ENCODE measurements at regions not wholly inside any gene's neighbourhood (a gene's known extent, or its start where the extent isn't known, plus 50 kb on each side); places are given as distances from the start of the nearest gene placed in this dataset.

DNA sequence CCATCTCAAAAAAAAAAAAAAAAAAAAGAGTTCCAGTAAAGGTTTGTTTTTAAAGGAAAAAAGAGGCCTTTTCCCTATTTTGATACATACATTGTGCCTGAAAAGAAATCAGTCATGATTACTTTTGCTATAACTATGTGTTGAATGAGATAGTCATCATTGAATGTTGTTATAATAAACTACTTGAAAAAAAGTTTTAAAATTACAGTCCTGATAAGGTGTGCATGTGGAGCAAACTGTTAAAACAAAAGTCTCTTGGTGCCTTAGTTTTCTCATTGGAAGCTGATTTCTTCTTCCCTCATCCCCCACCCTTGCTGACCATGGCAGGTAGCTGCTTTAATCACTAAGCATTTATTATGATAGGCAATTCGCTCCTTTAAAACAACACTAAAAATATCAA lies 172.3 kb upstream of the TBCA start:
- no peaks in the 10 kb centered on the region for H3K9me3 Mint-ChIP-seq
- H3K4me3 Mint-ChIP-seq = no peak overlapping the region
- no peak for DNase-seq (ENCODE audit: low spot score)
- intact Hi-C loops (cut with micrococcal nuclease) = no loop called here
- peaks cover 5% of the 10 kb centered on the region for H3K27me3 Mint-ChIP-seq (ENCODE audit: insufficient read depth)
- H3K4me1 Mint-ChIP-seq (ENCODE audit: low read depth) = no peaks in the 10 kb centered on the region
- H3K36me3 Mint-ChIP-seq (ENCODE audit: low read depth) = no peaks in the 10 kb centered on the region
- no peak overlapping the region for H3K27ac Mint-ChIP-seq

DNA sequence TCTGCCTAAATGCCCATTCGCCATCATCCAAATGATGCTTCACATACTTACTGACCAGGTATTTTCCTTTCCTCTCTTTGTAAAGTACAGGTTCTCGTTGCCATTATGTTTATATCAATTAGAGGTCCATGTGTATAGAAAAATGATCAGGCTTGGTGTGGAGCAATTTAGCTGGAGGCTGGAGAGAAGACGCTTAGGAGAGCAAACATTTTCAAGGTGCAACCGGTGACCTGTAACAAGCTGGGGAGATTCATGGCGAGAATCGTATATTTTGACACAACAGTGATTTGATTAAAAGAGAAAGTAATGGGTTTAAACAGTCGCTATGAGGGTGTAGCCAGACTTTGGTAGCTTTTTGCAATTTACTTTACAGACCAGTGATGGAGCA lies 170.9 kb upstream of the TBCA start:
- H3K27me3 Mint-ChIP-seq (ENCODE audit: insufficient read depth) = peaks cover 4% of the 10 kb centered on the region
- H3K4me3 Mint-ChIP-seq = no peak overlapping the region
- DNase-seq (ENCODE audit: low spot score) = no peak
- H3K27ac Mint-ChIP-seq = no peak overlapping the region
- H3K36me3 Mint-ChIP-seq (ENCODE audit: low read depth) = no peaks in the 10 kb centered on the region
- H3K9me3 Mint-ChIP-seq = no peaks in the 10 kb centered on the region
- no peaks in the 10 kb centered on the region for H3K4me1 Mint-ChIP-seq (ENCODE audit: low read depth)
- intact Hi-C loops (cut with micrococcal nuclease) = no loop called here

DNA sequence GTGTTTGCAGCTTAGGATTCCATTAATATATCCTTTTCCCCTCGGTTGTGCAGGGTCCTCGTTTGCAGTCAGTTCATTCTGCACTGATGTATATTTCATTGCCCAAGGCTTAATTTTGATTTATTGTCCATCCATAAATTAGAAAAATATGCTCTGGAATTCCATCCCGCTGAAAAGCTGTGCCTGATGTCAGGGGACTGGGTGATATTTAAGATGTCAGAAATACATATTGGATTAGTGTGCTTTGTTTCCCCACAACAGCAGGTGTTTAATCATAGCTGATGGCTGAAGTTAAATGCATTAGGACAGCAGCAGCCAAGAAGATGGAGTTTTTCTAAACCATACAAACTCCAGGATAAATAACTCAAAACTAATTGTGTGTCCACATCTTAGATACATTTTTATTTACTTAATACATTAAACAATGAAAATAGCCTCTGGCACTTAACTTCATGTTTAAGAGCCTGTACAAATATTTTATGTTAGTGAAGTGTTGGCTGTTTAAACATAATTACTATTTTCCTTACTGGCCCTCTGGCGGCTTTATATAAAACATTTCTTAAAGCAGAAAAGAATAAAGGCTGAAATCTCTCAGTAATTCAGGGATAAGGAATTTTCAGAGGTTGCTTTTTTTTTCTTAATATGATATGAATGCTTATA lies 170.4 kb upstream of the TBCA start:
- no peak for DNase-seq (ENCODE audit: low spot score)
- Mint-ChIP-seq H3K27ac (no peak overlapping the region), H3K4me1 (ENCODE audit: low read depth) (no peaks in the 10 kb centered on the region), H3K9me3 (no peaks in the 10 kb centered on the region), H3K4me3 (no peak overlapping the region), H3K27me3 (ENCODE audit: insufficient read depth) (peaks cover 9% of the 10 kb centered on the region), H3K36me3 (ENCODE audit: low read depth) (no peaks in the 10 kb centered on the region)
- intact Hi-C loops (cut with micrococcal nuclease) = no loop called here

DNA sequence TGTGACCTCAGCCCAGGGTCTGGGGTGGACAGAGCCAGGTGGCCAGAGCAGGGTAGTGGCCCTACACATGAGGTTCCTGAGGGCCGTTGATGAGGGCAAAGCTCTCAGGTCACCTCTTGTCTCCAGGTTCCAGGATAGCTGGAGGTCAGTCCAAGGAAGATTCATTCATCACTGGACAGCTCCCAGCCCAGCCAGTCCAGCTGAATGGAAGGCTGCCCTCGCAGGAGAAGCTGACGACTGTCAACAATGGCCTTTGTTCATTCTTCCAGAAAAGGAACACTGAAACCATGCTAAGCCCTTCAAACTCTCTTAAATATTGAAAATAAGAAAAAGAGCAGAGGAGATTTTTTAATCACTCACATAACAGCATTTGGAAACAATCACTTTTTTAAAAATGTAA lies 169.7 kb upstream of the TBCA start:
- Mint-ChIP-seq H3K27ac (no peak overlapping the region), H3K36me3 (ENCODE audit: low read depth) (no peaks in the 10 kb centered on the region)

DNA sequence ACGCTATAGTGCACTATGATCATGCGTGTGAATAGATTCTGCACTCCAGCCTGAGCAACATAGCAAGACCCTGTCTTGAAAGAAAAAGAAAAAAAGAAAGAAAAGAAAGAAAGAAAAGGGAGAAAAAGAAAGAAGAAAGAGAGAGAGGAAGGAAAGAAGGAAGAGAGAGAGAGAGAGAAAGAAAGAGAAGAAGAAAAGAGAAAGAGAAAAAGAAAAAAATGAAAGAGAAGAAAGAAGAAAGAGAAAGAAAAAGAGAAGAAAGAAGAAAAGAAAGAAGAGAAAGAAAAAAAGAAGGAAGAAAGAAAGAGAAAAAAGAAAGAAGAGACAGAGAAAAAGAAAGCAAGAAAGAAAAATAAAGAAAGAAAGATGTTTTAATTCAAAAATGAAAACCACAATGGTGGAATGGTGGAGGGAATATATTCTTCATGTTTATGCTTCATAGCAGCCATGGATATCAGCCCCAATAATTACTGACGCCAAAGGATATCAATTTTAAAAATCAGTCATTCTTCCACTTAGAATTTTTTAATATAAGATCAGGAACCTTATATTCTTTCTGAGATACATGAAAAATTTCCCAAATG lies 168.7 kb upstream of the TBCA start:
- peaks cover 9% of the 10 kb centered on the region for H3K9me3 Mint-ChIP-seq
- H3K27me3 Mint-ChIP-seq (ENCODE audit: insufficient read depth) = peaks cover 11% of the 10 kb centered on the region
- peaks cover 1% of the 10 kb centered on the region for H3K36me3 Mint-ChIP-seq (ENCODE audit: low read depth)
- no peaks in the 10 kb centered on the region for H3K4me1 Mint-ChIP-seq (ENCODE audit: low read depth)
- H3K27ac Mint-ChIP-seq = no peak overlapping the region
- intact Hi-C loops (cut with micrococcal nuclease) = no loop called here
- DNase-seq (ENCODE audit: low spot score) = no peak
- no peak overlapping the region for H3K4me3 Mint-ChIP-seq

More for the DNA sequence above, 169.7 kb upstream of the TBCA start:
- no peaks in the 10 kb centered on the region for H3K4me1 Mint-ChIP-seq (ENCODE audit: low read depth)
- H3K4me3 Mint-ChIP-seq = no peak overlapping the region
- intact Hi-C loops (cut with micrococcal nuclease) = no loop called here
- H3K9me3 Mint-ChIP-seq = peaks cover 1% of the 10 kb centered on the region
- no peak for DNase-seq (ENCODE audit: low spot score)
- H3K27me3 Mint-ChIP-seq (ENCODE audit: insufficient read depth) = peaks cover 11% of the 10 kb centered on the region

DNA sequence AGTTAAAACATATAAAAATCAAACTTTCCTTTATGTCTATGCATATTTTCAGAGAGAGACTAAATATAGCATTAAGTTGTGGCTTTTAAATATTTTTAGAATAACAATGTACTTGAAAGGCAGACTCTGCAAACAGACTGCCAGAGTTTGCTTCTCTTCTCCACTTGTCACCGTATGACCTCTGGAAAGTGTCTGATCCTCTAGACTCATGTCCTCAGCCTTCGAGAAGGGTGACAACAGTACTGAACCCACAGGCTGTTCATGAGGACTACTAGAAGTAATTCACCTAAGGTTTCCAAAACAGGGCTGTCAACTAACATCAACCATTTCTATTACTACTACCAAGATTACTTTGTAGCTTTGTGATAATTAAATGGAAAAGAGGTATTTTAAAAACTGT lies 167.7 kb upstream of the TBCA start:
- Mint-ChIP-seq H3K27me3 (ENCODE audit: insufficient read depth) (peaks cover 12% of the 10 kb centered on the region), H3K9me3 (peaks cover 9% of the 10 kb centered on the region), H3K36me3 (ENCODE audit: low read depth) (peaks cover 1% of the 10 kb centered on the region), H3K4me3 (no peak overlapping the region), H3K4me1 (ENCODE audit: low read depth) (no peaks in the 10 kb centered on the region), H3K27ac (no peak overlapping the region)
- intact Hi-C loops (cut with micrococcal nuclease) = no loop called here
- DNase-seq (ENCODE audit: low spot score) = no peak

DNA sequence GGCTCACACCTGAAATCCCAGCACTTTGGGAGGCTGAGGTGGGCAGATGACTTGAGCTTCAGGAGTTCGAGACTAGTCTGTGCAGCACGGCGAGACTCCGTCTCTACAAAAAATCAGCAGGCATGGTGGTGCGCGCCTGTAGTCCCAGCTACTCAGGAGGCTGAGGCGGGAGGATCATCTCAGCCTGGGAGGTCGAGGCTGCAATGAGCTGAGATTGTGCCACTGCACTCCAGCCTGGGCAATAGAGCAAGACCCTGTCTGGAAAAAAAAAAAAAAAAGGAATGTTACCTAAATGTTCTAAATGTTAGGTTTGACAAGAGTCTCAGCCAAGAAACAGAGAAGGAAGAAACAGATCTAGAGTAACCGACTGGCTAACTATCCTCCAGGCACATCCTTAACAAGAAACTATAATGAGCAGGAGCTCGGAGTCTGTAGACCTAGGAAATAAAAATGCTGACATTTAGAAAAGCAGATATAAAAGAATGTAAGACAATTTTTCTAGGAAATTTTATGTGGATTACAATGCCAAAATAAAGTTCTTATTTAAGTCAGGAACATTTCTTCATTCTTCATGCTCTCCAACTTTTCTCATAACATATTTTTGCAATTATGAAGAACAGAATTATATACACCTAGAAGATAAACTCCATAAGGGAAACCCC lies 166.6 kb upstream of the TBCA start:
- Mint-ChIP-seq H3K36me3 (ENCODE audit: low read depth) (peaks cover 1% of the 10 kb centered on the region), H3K27ac (no peak overlapping the region), H3K4me1 (ENCODE audit: low read depth) (peaks cover 2% of the 10 kb centered on the region), H3K27me3 (ENCODE audit: insufficient read depth) (peaks cover 16% of the 10 kb centered on the region), H3K9me3 (peaks cover 9% of the 10 kb centered on the region), H3K4me3 (no peak overlapping the region)
- no peak for DNase-seq (ENCODE audit: low spot score)
- intact Hi-C loops (cut with micrococcal nuclease) = no loop called here

DNA sequence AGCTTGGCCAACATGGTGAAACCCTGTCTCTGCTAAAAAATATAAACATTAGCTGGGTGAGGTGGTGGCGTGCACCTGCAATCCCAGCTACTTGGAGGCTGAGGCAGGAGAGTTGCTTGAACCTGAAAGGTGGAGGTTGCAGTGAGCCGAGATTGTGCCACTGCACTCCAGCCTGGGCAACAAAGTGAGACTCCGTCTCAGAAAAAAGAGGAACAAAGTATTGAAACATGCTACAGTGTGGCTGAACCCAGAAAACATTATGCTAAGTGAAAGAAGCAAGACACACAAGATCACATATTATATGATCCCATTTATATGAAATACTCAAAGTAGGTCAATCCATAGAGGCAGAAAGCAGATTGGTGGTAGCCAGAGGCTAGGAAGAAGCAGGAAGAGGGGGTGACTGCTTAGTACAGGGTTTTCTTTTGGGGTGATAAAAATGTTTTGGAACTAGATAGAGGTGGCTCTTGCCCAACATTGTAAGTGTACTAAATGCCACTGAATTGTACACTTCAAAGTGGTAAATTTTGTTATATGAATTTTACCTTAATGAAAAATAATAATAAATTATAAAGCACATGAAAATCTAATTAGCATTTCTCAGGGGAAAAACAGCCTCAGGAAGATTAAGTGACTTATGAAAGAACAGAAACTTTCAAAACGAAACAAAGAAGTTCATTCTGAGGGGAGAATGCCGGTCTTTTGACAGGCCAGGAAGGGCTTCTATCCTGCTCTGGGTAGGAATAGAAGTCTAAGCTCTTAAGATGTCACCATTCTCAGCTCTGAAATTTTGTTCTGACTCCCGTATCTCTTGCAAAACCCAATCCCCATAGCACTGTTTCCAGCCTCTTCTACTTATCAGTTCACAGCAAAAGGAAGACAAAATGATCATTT lies 161.1 kb upstream of the TBCA start:
- DNase-seq (ENCODE audit: low spot score) = no peak
- H3K4me1 Mint-ChIP-seq (ENCODE audit: low read depth) = peaks cover 15% of the 10 kb centered on the region
- no peak overlapping the region for H3K27ac Mint-ChIP-seq
- H3K9me3 Mint-ChIP-seq = peaks cover 9% of the 10 kb centered on the region
- H3K36me3 Mint-ChIP-seq (ENCODE audit: low read depth) = peaks cover 3% of the 10 kb centered on the region
- intact Hi-C loops (cut with micrococcal nuclease) = no loop called here
- H3K4me3 Mint-ChIP-seq = no peak overlapping the region
- peaks cover 12% of the 10 kb centered on the region for H3K27me3 Mint-ChIP-seq (ENCODE audit: insufficient read depth)

DNA sequence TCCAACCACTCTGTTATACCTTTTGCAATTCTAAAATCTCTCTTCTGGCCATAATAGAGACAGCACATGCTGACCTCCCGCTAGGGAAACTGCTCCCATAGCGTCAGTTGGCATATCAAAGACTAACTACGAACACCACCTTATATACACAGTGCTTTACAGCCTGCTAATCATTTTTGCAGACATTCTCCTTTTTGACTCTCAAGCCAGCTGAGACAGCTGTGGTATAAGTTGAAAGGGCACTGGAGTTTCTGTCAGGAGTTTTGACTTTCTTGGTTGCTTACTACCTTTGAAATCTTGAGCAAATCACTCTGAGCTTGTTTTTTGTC lies 160.2 kb upstream of the TBCA start:
- peaks cover 9% of the 10 kb centered on the region for H3K9me3 Mint-ChIP-seq
- H3K27me3 Mint-ChIP-seq (ENCODE audit: insufficient read depth) = peaks cover 7% of the 10 kb centered on the region
- peaks cover 3% of the 10 kb centered on the region for H3K36me3 Mint-ChIP-seq (ENCODE audit: low read depth)
- H3K4me3 Mint-ChIP-seq = no peak overlapping the region
- H3K27ac Mint-ChIP-seq = no peak overlapping the region
- H3K4me1 Mint-ChIP-seq (ENCODE audit: low read depth) = peaks cover 15% of the 10 kb centered on the region
- intact Hi-C loops (cut with micrococcal nuclease) = no loop called here
- DNase-seq (ENCODE audit: low spot score) = no peak

DNA sequence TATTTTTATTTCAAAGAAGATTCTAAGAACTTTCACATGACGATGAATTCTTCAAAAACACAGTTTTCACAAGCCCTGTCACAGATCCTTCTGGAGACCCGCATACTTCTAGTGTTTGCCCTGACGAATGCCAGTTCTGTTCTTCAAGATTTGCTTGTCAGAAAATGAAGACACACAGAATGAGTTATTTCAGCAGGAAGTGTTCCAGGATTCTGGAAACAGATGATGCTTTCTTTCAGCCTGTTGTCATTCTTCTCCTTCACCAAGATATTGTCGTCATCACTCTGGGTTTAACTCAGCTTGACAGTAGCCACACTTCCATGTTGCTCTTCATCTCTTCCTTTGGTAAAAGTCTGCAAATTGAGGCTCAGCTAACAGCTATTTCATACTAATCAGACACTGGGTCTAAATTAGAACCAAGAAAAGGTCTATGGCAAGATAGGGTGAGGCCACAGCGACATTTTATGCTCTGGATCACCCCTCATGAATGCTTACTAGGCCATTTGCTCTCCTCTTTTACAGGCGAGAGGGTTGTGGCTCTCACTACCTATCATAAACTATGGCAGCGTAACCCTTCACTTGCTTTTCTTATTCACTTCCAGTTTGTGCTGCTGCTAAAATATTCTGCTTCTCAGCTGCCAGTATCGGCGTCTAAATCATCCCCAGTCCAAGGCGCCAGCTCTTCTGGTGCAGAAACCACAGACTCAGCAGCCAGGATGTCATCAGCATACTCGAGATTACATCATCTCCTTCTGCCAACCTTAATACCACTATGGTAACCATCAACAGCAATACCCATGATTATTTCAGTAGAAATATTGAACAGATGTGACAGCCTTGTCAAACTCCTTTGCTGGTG lies 159.6 kb upstream of the TBCA start:
- peak; percentile 11 for DNase-seq (ENCODE audit: low spot score)
- peaks cover 15% of the 10 kb centered on the region for H3K4me1 Mint-ChIP-seq (ENCODE audit: low read depth)
- H3K4me3 Mint-ChIP-seq = no peak overlapping the region
- H3K36me3 Mint-ChIP-seq (ENCODE audit: low read depth) = peaks cover 3% of the 10 kb centered on the region
- H3K9me3 Mint-ChIP-seq = peaks cover 6% of the 10 kb centered on the region
- H3K27me3 Mint-ChIP-seq (ENCODE audit: insufficient read depth) = peaks cover 8% of the 10 kb centered on the region
- intact Hi-C loops (cut with micrococcal nuclease) = no loop called here
- H3K27ac Mint-ChIP-seq = peak overlapping the region; percentile 19

DNA sequence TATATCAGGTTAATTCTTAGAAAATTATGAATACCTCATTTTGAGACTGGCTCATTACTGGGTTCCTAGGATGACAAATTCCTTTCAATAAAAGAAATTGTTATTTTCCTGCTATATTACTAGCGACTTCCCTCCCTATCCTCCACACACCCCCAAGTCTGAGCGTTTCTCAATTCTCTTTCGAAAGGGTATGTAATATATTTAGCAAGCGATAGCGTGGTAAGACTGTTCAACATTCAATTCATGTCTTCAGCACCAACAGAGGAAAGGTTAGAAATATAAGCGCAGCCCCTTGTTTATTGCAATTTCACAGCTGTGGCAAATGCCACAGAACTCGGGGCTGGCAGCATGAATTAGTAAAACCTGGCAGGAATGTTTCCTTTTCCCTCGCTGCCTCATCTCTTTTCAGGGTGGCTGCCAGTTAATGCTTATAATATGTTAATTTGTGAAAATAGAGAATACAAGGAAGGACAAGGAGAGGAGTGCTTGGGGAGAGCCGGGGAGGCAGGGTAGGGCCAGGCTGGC lies 152.7 kb upstream of the TBCA start:
- intact Hi-C loops (cut with micrococcal nuclease) = no loop called here
- no peaks in the 10 kb centered on the region for H3K36me3 Mint-ChIP-seq (ENCODE audit: low read depth)
- peaks cover 6% of the 10 kb centered on the region for H3K9me3 Mint-ChIP-seq
- DNase-seq (ENCODE audit: low spot score) = no peak
- H3K27ac Mint-ChIP-seq = no peak overlapping the region
- peaks cover 9% of the 10 kb centered on the region for H3K4me1 Mint-ChIP-seq (ENCODE audit: low read depth)
- no peak overlapping the region for H3K4me3 Mint-ChIP-seq
- H3K27me3 Mint-ChIP-seq (ENCODE audit: insufficient read depth) = peaks cover 7% of the 10 kb centered on the region

DNA sequence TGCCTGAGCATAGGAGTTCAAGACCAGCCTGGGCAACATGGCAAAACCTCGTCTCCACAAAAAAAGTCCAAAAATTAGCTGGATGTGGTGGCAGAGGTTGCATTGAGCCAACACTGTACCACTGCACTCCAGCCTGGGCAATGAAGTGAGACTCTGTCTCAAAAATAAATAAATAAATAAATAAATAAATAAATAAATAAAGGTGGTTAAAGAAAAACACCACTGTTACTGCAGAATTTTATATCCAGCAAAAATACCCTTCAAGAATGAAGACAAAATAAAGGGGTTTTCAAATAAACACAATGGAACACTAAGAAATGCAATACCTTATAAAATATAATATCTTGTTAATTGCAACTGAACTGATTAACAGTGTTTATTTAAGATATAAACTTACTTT lies 150.2 kb upstream of the TBCA start:
- H3K36me3 Mint-ChIP-seq (ENCODE audit: low read depth) = no peaks in the 10 kb centered on the region
- H3K27ac Mint-ChIP-seq = no peak overlapping the region
- no peak for DNase-seq (ENCODE audit: low spot score)
- no peak overlapping the region for H3K4me3 Mint-ChIP-seq
- H3K9me3 Mint-ChIP-seq = peaks cover 6% of the 10 kb centered on the region
- H3K27me3 Mint-ChIP-seq (ENCODE audit: insufficient read depth) = peaks cover 8% of the 10 kb centered on the region
- intact Hi-C loops (cut with micrococcal nuclease) = no loop called here
- peaks cover 9% of the 10 kb centered on the region for H3K4me1 Mint-ChIP-seq (ENCODE audit: low read depth)

Measured in activated T-helper 1 cell treated with anti-CD3 and anti-CD28 coated beads, Interleukin-12 subunit alpha, Interleukin-12 subunit beta, Interleukin-2, Interleukin-4 antibody, amounts not matched to agents 30 ng/mL and 10 ng/mL and 1 ng/mL, durations not matched to agents 14 hours and 24 hours and 36 hours (primary cell).